ENCODE measurements at regions not wholly inside any gene's neighbourhood (a gene's known extent, or its start where the extent isn't known, plus 50 kb on each side); places are given as distances from the start of the nearest gene placed in this dataset.

- TF ChIP-seq CTCF (conservative IDR thresholded peaks at IDR 0.05): no peak
- no peak for TF ChIP-seq EZH2 (IDR thresholded peaks at IDR 0.05; ENCODE audit: low read depth)
Measured at GRCh38 chr14:86168371-86168770, 638.4 kb downstream of the FLRT2 start.

Measured in PC-9 (cell line).